ENCODE measurements at regions not wholly inside any gene's neighbourhood (a gene's known extent, or its start where the extent isn't known, plus 50 kb on each side); places are given as distances from the start of the nearest gene placed in this dataset.

DNA sequence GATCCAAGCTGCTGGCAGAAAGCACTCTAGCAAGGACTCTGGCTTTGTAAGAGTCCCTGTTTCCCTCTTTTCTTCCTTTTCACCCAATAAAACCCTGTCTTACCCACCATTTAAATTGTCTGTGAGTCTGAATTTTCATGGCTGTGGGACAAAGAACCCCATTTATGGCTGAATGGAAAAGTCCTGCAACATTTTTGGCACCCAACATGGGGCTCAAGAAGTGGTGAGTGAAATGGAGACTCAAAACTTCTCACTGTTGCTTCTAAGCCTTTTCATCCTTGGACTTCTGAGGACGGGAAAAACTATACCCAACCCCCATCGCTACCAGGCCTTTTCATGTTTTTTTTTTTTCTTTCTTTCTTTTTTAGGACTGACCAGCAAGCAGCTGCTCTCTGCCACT lies 329.5 kb upstream of the CWC22 start:
- DNase-seq, result no peak

DNA sequence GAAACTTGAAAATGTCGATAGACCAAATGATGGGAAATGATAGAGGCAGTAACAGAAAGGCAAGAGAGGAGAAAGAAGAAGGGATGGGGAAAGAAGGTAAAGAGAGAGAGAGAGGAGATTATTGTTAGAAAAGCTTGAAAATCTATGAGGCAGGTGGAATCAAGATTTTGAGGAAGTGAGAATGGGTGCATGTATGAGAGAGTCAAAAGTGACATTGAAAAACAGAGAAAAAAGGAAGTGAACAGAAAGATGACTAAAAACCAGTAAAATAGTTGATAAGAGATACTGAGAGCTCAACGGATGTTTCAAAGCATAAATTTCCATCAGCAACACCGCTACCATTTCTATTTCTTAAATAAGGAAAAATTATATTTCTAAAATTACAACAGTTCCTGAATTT lies 327.4 kb upstream of the CWC22 start:
- no peak for DNase-seq

DNA sequence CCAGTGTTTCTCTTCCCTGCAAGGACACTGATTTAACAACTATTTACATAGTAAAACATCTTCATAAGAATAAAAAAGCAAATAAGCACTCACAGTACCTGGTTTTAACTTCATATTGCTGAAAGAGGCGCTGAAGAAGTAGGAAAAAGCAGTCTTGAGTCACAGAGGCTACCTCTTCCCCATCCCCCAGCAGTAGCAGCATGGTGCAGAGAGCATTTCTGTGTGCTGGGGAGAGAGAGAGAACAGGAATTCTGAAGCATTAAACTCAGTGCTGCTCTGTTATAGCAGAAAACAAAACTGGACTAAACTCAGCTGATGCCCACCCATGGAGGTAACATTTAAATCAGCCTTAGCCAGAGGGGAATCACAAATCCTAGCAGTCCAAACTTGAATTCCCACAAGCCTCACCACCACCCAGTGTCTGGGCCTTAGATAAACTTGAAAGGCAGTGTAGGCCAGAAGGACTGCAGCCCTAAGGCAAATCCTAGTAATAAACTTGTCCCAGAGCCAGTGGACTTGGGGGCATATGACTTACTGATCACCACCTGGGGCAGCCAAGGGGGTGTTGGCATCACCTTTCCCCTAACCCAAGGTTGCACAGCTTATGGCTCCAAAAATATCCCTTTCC lies 321.8 kb upstream of the CWC22 start:
- DNase-seq, result no peak

DNA sequence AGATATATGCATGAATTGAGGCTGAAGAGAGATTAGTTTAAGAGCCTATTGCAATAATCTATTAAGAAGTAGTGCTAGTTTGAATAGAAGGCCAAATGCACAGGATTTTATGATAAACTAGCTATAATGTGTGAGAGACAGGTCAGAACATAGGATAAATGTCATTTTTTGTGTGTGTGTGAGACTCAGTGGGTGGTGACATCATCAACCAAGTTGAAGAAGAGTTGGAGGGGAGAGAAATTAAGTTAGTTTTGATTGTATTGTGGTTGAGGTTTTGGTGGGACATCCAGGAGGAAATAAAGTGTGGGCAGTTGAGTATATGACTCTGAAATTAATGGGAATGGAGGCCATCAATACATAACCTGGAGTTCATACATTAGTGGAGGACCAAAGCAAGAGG lies 320.1 kb upstream of the CWC22 start:
- DNase-seq, result no peak

DNA sequence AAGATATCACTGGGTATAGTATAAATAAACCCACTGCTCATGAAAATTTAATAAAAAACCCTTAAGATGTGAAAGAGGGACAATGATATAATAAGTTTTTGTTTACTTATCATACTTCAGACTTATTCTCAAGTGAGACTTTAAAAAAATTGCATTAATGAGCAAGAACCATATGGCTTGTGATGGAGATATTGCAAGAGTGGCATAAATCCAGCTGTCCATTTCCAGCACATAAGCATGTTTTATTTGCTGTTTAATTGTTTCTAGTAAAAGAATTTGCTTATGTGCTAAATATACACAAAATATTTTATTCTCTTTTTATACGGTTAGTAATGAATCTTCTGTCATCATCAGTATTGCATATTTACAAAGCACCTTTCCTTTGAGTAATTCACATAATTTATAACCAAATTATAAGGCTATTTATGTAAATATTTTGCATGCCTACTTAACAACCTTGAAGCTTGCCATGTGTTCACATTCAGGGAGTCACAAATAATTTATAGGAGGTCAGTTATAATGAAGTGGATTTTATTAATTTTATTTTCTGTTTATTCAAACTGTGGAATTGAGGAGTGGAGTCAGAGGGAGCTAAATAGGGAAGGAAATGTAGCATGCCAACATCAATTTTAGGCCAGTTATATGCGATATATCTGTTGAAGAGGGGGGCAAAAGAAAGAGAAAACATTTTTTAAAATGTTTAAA lies 318.5 kb upstream of the CWC22 start:
- peak; percentile 47 for DNase-seq

DNA sequence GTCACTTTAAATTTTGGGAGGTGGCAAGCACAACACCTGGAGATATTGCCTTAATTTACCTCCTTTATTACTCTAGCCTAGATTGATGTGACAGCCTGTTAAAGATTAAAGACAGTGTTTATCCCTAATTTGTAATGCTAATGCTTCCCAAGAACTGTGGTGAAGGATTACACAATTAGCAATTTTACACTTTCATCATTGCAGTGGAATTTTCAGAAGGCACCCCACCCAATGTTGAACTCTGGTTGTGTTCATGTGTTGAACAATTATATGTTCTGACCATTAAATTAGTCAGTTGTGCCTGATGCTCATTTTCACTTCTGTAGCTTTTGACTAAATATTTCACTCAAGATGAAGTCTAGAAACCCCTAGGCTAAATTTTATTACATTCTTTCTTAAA lies 317.1 kb upstream of the CWC22 start:
- DNase-seq, result no peak

DNA sequence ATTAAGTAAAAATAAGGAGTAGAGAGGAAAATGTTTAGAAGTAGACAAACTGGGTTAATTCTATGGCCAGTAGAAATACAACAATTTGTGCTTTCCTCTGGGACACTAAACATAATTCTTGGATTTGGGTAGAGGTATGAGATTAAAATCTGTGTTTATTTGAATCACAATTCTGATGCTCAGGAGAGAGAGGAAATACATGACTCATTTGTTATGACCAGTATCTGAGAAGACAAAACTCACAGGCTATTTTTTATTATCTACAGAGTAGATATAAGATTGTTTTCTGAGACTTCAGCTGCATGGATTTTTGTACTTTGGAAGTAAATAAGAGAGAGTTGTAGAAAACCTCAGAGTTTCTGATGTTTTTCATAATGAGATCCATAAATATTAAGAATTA lies 315.7 kb upstream of the CWC22 start:
- no peak for DNase-seq

DNA sequence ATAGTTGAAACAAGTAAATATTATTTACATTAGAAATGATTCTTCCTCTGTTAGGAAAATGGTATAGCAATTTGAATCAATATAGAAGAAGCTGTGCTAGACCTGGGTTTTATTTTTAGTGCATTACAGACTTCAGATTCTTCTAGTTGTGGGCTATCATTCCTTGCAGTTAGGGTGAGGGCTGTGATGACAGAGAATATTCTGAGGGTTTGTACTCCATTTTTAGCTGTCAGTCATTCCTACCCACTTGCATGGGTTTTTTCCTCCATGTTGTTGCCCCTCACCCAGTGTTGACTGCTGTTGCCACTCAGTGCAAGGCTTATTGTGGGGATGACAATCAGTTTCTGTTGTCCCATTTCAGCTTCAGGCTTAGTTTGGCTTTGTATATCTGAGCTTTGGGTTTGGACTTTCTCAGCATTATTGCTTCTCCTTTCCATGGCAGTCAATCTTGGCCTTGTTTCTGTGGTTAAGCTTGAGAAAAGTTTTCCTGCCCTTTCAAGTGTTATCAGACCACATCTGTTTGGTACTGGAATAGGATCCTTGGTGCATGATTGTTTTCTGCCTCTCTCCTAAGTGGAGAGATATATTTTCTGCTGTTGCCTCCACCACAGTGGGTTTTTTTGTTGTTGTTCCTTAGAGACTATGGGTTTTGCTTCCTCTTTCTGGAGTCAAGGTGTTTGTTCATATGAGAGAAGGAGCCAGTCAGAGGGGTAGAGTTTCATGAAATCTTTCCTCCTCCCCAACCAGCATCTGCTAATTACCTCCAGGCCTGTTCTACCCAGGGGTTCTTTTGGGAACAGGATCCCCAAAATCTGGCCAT lies 312.7 kb upstream of the CWC22 start:
- no peak for DNase-seq

DNA sequence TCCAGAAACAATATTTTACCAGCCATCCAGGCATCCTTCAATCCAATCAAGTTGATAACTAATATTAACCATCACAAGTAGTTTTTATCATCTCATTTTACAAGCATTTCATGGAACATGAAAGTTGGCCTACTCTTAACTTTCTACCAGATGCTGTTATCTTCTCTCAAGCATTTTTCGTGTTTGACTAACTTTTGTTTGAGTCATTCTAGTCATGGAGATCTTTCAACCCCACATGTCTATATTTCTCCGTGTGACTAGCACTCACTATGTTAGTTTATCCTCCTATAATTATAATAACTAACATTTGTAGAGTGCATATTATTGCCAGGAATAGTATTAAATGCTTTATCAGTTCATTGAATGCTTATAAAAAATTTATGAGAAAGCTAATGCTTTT lies 307.0 kb upstream of the CWC22 start:
- DNase-seq, result no peak

DNA sequence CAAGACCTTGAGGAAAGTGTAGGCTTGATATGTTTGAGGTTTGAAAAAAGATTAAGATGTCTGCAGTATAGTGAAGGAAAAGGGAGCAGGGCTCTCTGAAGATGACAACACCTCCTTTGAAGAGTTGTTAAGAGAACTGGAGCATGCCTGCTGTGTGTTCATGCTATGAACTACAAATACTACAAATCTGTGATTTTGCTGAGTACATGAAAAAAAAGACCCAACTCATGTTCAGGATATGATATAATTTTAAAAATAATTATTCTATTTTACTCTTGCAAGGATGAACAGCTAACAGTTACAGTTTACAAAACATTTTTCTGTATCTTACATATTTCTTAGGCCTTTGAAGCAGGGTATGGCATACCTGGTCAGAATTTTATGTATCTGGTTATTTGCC lies 305.4 kb upstream of the CWC22 start:
- DNase-seq, result no peak

DNA sequence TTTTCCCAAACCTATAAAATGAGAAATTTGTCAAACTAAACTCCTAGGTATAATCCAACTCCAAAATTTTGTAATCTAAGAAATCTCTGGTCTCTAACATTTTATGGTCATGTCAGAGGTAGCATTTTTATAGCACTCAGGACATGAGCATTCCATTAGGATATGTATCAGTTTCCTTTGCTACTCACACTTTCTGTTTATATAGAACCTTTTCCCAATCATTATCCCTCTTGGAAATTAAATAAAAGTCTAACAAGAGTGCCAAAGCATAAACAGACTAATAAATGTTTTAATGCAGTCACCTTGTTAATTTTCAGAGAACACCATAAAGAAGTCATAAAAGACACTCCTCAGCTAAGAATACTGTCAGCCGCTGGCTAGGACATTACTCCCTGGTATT lies 300.0 kb upstream of the CWC22 start:
- DNase-seq, result no peak

DNA sequence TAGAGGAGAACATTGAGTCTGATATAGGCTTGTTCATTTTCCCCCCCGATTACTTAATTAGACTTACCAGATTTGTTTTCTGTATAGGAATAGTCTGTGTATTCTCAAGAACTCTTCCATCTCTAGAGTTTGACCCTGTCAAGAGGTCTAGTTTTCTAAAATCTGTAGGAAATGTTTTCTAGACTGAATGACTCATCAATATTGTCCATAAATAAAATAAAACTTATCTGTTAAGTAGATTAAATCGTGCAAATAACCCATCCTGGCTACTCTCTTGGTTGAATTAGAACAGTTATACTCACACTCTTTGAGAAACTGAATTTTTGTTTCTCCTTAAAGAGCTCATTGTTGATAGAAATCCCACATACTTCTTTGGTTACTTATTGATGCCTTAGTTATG lies 299.2 kb upstream of the CWC22 start:
- no peak for DNase-seq

DNA sequence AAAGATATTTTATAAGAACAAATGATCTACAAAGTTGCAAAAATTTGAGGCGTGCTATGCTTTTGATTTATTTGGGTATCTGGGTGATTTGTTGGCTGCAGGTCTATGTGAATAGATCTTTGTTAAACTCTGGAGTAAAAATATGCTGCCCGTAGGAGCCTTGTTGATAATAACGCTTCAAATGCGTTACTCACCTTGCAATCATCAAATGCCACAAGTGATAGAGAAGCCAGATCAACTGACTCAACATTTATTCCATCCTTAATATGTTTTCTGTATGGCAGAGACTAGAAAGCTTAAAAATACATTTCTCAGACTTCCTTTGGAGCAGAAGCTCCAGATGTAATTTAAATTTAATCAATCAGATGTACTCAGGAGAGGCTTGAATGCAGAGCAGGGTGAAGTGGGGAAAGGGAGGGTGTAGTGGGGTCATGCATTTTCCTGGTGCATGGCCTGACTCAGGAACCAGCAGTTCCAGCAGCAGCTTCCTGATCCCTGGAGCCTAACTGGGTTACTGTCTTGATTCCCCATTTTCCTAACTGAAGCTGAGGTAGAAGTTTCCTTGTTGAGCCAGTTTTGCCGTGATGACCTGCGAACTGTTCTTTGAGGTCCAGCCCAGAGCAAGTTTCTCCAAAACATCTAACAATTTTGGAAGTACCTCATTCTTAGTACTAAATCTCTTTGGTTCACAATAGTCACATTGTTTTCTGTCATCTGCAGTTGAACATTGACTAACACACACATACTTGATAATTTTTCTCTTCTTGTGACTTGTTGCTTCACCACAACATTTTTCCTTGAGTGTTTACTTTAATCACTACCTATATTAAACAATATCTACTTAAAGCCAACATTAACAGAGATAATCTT lies 284.7 kb upstream of the CWC22 start:
- no peak for DNase-seq

DNA sequence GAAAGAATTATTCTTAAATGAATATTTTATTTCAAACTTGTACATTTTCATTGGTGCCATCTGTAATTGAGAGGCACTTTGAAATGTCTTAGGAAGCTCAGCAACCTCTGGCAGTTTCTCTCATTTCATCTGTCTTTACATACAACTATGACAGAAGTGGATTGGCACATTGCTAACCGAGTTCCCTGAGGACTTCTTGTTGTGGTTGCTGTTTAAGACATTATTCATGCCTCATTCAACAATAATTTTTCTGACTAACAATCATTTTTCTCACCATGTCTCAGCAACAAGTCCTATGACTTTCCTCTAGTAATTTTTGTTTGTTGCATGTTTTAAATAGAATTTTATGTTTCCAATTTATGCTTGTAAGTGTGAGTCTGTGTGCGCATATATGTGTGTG lies 284.0 kb upstream of the CWC22 start:
- DNase-seq, result peak; percentile 39

DNA sequence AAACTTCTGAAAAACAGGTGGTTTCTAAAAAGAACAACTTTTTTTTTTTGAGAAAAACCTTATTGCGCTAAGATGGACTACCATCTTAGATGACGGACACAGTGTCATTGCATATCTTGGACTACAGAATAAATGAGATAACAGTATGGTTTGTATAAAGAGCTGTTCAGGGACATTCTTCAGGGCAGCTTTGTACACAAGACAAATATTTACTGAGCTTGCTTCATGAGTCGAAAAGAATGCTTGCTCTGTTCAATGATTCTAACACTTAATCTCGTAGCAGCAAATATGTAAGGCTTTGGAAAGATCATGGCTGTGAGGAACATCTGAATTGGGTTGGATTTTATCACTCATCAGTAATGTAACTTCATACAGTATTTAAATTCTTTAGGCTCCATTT lies 282.5 kb upstream of the CWC22 start:
- DNase-seq, result no peak

DNA sequence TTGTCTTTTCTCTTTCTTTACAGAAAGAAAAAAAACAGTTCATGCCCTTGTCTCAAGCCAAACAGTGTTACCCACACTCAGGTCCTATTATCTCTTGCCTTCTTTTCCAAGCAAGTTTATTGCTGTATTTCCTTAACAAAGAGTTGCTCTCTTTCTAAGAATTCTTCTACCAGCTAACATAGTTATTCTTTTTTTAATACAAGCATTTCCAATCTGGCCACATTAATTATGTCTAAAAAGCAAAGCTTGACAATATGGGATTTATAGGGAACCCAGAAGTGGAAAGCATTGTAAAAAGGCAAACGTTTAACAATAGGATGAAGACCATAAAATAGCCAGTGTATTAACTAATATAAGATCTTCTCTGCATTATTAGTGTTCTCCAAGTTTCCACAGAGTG lies 272.5 kb upstream of the CWC22 start:
- DNase-seq, result no peak

DNA sequence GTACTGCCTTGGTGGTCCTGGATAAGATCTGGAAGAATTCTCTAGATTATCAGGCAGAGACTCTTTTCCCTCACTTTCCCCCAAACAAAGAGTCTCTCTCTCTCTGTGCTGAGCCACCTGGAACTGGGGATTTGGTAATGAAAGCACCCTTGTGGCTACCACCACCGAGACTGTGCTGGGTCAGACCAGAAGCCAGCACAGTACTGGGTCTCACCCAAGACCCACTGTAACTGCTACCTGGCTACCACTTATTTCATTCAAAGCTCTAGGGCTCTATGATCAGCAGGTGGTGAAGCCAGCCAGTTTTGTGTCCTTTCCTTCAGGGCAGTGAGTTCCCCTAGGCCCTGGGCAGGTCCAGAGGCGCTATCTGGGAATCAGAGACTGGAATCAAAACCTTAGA lies 269.6 kb upstream of the CWC22 start:
- DNase-seq, result no peak

DNA sequence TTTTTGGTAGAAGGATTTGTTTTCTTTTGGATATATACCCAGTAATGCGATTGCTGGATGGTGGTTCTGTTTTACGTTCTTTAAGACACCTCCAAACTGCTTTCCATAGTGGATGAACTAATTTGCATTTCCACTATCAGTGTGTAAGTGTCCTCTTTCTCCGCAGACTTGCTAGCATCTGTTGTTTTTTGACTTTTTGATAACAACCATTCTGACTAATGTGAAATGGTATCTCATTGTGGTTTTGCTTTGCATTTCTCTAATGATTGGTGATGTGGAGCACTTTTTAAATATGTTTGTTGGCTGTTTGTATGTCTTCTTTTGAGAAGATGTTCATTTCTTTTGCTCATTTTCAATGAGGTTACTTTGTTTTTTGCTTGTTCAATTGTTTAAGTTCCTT lies 260.9 kb upstream of the CWC22 start:
- DNase-seq, result no peak

DNA sequence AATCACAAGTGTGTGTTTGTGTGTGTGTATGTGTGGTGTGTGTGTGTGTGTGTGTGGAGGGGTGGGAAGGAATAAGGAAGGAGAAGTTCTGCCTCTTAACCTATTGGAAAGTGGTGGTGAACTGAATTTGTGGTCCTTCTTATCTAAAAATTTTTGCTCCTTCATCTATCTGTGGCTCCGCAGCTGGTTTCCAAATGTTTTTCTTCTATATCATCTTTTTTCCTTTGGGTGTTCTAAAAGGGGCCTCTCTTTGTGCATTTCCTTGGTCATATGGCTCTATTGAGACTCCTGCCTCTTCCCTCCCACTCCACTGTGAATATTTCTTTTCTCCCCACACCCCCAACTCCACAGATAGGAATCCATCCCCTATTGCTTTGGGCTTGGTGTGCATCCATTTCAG lies 254.9 kb upstream of the CWC22 start:
- no peak for DNase-seq

DNA sequence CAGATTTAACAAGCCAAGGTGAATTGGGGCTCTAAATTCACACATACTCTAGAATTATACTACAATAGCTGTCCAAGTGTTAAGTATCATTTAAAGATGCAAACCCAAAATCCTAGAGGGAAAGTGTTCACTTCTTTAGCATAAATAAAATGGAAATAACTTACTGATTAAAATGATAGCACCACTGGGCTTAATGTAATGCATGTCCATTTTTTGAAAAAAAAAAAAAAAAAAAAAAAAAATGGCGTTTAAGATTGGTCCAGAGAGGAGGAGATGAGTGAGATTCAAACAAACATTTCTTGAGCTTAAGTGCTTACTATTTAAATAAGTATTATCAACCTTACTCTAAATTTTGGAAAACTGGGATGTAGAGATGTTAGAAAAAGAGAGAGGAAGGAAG lies 251.5 kb upstream of the CWC22 start:
- DNase-seq, result no peak

DNA sequence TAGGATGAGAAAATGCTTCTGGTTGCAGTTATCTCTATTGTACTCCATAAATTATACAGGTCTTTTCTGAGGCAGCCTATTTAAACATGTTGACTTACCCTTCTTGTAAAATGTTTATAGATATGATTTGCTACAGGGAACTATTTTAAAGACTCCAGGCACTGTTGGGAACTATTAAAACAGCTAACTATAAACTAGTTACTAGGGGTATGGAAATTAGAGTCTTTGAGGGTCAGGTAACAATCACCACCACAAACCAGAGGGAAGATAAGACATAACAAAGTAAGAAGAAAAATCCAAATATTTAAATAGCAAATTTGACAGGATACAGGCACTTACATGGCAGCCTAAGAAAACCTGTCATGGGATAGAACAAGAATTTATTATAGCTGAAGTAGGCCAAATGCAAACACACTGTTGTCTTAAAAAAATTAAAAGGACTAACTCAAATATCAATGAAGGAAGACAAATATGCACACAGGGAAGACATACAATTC lies 251.0 kb upstream of the CWC22 start:
- DNase-seq, result no peak

DNA sequence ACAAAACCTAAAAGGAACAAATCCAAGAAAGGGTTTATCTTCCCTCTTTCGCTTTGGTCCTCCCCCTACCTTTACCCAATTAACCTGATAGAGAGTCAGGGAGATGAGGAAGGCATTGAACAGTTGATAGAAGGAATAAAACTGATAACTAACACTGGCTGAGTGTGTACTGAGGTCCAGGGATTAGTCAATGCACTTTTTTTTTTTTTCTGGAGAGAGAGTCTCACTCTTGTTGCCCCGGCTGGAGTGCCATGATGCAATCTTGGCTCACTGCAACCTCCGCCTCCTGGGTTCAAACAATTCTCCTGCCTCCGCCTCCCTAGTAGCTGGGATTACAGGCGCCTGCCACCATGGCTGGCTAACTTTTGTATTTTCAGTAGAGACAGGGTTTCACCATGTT lies 250.2 kb upstream of the CWC22 start:
- DNase-seq, result no peak

DNA sequence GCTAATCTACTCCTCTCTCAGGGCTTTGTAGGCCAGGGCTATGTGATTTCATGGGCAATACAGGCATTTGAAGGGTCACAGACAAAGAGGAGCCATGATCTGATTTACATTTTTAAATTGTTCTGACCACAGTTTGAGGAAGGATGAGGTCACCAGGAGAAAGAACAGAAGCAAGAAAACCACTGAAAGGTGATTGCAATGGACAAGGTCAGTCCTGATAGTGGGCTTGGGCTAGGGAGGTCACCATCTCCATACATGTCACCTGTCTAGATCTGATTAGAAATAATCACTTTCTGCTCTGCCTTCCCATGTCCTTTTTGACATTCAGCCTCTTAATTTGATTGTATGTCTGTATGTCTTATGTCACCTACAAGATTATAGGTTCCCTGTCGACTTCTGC lies 248.9 kb upstream of the CWC22 start:
- no peak for DNase-seq
